ENCODE measurements at regions not wholly inside any gene's neighbourhood (a gene's known extent, or its start where the extent isn't known, plus 50 kb on each side); places are given as distances from the start of the nearest gene placed in this dataset.

DNA sequence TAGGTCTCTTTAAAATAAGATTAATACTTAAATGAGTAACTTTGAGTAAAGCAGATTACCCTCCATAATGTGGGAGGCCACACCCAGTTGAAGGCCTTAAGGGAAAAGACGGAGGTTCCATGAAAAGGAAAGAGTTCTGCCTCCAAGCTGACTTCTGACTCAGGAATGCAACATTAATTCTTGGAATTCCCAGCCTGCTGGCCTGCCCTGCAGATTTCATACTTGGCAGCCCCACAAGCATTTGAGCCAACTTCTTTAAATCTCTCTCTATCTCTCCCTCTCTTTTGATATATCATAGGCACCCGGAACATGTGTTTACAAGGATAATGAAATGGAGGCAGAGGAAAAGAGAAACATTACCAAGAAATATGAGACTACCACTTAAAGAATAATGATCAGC is 902.3 kb upstream of the MIR17HG start:
- no peaks in the 10 kb centered on the region for H3K9me3 ChIP-seq (ENCODE audit: control insufficient read depth, insufficient read depth, low read length)
- no peaks in the 10 kb centered on the region for H3K4me1 ChIP-seq (ENCODE audit: control insufficient read depth, low read length)
- no peaks in the 10 kb centered on the region for H3F3A ChIP-seq (ENCODE audit: control insufficient read depth, insufficient read depth)
- no peaks in the 10 kb centered on the region for H3K79me2 ChIP-seq (ENCODE audit: control insufficient read depth, low read length)
- no peaks in the 10 kb centered on the region for H3K36me3 ChIP-seq (ENCODE audit: control insufficient read depth, low read length)
- H4K20me1 ChIP-seq (ENCODE audit: control insufficient read depth, insufficient read depth, low read depth, low read length): no peaks in the 10 kb centered on the region
- H3K27ac ChIP-seq (ENCODE audit: low read depth, low read length): no peak overlapping the region
- no peaks in the 10 kb centered on the region for H3K27me3 ChIP-seq (ENCODE audit: control insufficient read depth, low read length)
- H3K4me2 ChIP-seq (ENCODE audit: low read length): no peak overlapping the region
- TF ChIP-seq, protein P1, sequence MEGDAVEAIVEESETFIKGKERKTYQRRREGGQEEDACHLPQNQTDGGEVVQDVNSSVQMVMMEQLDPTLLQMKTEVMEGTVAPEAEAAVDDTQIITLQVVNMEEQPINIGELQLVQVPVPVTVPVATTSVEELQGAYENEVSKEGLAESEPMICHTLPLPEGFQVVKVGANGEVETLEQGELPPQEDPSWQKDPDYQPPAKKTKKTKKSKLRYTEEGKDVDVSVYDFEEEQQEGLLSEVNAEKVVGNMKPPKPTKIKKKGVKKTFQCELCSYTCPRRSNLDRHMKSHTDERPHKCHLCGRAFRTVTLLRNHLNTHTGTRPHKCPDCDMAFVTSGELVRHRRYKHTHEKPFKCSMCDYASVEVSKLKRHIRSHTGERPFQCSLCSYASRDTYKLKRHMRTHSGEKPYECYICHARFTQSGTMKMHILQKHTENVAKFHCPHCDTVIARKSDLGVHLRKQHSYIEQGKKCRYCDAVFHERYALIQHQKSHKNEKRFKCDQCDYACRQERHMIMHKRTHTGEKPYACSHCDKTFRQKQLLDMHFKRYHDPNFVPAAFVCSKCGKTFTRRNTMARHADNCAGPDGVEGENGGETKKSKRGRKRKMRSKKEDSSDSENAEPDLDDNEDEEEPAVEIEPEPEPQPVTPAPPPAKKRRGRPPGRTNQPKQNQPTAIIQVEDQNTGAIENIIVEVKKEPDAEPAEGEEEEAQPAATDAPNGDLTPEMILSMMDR (IDR thresholded peaks at IDR 0.05; ENCODE audit: low read depth, low read length, poor library complexity, severe bottlenecking): no peak
- no peak for TF ChIP-seq EZH2phosphoT487 (IDR thresholded peaks at IDR 0.05; ENCODE audit: borderline replicate concordance, low read length)
- H3K4me3 ChIP-seq (ENCODE audit: low read length): no peak overlapping the region
- H3K9me2 ChIP-seq (replicated peaks; ENCODE audit: control insufficient read depth, low read length): no peaks in the 10 kb centered on the region

GRCh38 chr13:90447034-90447733 is 900.3 kb upstream of the MIR17HG start:
- H3K27me3 ChIP-seq (ENCODE audit: control insufficient read depth, low read length): no peaks in the 10 kb centered on the region
- no peaks in the 10 kb centered on the region for H3K9me2 ChIP-seq (replicated peaks; ENCODE audit: control insufficient read depth, low read length)
- H4K20me1 ChIP-seq (ENCODE audit: control insufficient read depth, insufficient read depth, low read depth, low read length): no peaks in the 10 kb centered on the region
- no peaks in the 10 kb centered on the region for H3K9me3 ChIP-seq (ENCODE audit: control insufficient read depth, insufficient read depth, low read length)
- no peak overlapping the region for H3K4me2 ChIP-seq (ENCODE audit: low read length)
- H3K36me3 ChIP-seq (ENCODE audit: control insufficient read depth, low read length): no peaks in the 10 kb centered on the region
- H3K4me1 ChIP-seq (ENCODE audit: control insufficient read depth, low read length): no peaks in the 10 kb centered on the region
- TF ChIP-seq, protein P1 (IDR thresholded peaks at IDR 0.05; ENCODE audit: low read depth, low read length, poor library complexity, severe bottlenecking): no peak
- TF ChIP-seq EZH2phosphoT487 (IDR thresholded peaks at IDR 0.05; ENCODE audit: borderline replicate concordance, low read length): no peak
- no peaks in the 10 kb centered on the region for H3F3A ChIP-seq (ENCODE audit: control insufficient read depth, insufficient read depth)
- no peaks in the 10 kb centered on the region for H3K79me2 ChIP-seq (ENCODE audit: control insufficient read depth, low read length)
- H3K4me3 ChIP-seq (ENCODE audit: low read length): no peak overlapping the region
- no peak overlapping the region for H3K27ac ChIP-seq (ENCODE audit: low read depth, low read length)

- H3K79me2 ChIP-seq (ENCODE audit: control insufficient read depth, low read length): no peaks in the 10 kb centered on the region
- H3K36me3 ChIP-seq (ENCODE audit: control insufficient read depth, low read length): no peaks in the 10 kb centered on the region
- no peaks in the 10 kb centered on the region for H3F3A ChIP-seq (ENCODE audit: control insufficient read depth, insufficient read depth)
- no peaks in the 10 kb centered on the region for H3K9me2 ChIP-seq (replicated peaks; ENCODE audit: control insufficient read depth, low read length)
- H3K4me2 ChIP-seq (ENCODE audit: low read length): no peak overlapping the region
- no peaks in the 10 kb centered on the region for H3K4me1 ChIP-seq (ENCODE audit: control insufficient read depth, low read length)
- no peaks in the 10 kb centered on the region for H3K27me3 ChIP-seq (ENCODE audit: control insufficient read depth, low read length)
- H3K9me3 ChIP-seq (ENCODE audit: control insufficient read depth, insufficient read depth, low read length): no peaks in the 10 kb centered on the region
- no peaks in the 10 kb centered on the region for H4K20me1 ChIP-seq (ENCODE audit: control insufficient read depth, insufficient read depth, low read depth, low read length)
- no peak overlapping the region for H3K27ac ChIP-seq (ENCODE audit: low read depth, low read length)
- TF ChIP-seq, protein P1 (IDR thresholded peaks at IDR 0.05; ENCODE audit: low read depth, low read length, poor library complexity, severe bottlenecking): no peak
- TF ChIP-seq EZH2phosphoT487 (IDR thresholded peaks at IDR 0.05; ENCODE audit: borderline replicate concordance, low read length): no peak
- H3K4me3 ChIP-seq (ENCODE audit: low read length): no peak overlapping the region
These were observed 899.8 kb upstream of the MIR17HG start for GRCh38 chr13:90447734-90448101.
